Kidney tubule cell (primary cell): ENCODE measurements at regions not wholly inside any gene's neighbourhood (a gene's known extent, or its start where the extent isn't known, plus 50 kb on each side); places are given as distances from the start of the nearest gene placed in this dataset.

Experiments
- DNase-seq: peaks from one replicate; pipeline ENCODE4 v3.0.0-alpha.2; 2018; ENCODE audit warnings: low spot score

- no peak for DNase-seq
Measured at GRCh38 chr14:65934070-65934435, 521.5 kb downstream of the FUT8 start.

GRCh38 chr14:65936342-65936975 lies 523.9 kb downstream of the FUT8 start:
- DNase-seq, result no peak

DNA sequence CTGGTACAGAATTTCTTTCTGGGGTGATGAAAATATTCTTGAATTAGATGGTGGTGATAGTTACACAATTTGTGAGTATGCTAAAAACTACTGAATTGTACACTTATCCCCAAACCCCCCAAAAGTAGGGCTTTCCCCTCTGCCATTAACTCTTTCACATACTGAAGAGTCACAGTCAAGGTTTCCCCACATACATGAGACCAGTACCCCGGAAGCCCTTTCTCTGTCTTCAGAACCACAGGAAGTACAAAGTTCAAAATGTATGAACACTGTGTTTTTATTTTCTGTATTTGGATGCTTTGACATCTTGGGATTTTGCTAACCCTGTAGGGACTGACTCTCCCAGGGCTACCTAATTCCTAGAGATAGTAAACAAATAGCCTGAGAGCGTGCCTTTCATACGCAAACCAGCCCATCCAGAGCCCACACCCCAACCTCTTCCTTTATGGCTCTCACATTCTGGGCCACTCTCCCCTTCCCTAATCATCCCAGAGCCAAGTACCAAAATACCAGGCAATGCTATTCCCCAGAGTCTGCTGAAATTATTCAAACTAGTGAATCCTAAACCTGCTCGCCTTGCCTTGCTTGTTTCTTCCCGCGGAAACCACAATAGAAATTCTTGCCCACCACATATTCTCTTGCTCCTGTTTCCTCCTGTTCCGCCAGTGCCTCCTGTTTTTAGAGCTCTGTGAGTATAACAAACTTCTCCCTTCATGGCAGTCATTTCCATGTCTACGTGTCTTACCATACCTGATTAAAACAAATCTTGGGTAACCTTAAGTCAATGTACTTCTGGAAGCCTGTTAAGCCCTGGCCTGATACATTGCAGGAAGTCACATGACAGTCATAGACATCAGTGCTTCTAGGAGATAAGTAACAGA lies 524.8 kb downstream of the FUT8 start:
- no peak for DNase-seq

DNA sequence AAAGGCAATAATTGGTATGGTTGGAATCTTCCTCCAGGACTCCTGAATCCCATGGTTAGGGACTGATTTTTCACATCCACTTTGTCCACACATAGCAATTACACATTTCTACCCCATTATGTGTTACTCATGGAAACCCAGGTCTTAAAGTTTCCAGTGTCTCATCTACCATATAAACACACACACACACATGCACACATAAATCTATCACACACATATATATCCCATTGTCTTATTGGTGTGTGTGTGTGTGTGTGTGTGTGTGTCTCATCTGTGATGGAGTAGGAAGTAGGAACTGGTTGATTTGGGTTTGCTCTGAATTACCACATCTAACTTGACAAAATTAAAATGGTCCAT lies 525.4 kb downstream of the FUT8 start:
- DNase-seq, result no peak

DNA sequence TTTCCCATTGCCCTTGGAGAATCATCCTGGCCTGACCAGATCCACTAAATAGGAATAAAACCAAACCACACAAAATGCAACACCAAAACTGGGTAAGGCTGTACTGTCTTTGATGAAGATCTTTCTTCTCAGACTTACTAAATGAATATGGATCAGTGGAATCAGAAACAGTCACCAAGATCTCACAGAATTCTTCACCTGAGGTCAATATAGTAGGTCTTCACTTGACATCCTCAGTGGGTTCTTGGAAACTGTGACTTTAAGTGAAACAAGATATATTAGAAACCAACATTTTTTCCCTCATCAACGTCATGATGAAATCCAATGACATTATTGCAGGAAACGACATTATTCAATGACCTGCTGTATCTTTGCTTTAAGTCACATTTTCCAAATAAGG lies 526.2 kb downstream of the FUT8 start:
- no peak for DNase-seq

DNA sequence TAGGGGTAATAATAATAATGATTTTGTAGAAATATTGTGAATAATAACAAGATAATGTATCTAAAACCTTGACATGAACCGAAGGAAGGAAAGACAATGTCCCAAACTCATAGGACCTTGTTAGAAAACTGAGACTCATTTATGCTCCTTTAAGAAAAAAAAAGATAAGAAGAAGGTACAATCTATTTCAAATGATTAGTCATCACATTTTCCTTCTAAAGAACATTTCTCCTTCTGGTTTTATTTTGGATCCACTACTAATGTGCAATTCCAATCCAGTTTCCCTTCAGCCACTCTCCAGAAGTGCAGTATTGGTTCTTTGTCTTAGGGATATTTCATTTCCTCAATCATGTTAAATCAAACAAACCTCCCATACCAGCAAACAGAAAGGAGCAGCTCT lies 526.7 kb downstream of the FUT8 start:
- DNase-seq, result no peak

- DNase-seq, result peak; percentile 13
Measured at GRCh38 chr14:65940056-65940735, 527.7 kb downstream of the FUT8 start.

DNA sequence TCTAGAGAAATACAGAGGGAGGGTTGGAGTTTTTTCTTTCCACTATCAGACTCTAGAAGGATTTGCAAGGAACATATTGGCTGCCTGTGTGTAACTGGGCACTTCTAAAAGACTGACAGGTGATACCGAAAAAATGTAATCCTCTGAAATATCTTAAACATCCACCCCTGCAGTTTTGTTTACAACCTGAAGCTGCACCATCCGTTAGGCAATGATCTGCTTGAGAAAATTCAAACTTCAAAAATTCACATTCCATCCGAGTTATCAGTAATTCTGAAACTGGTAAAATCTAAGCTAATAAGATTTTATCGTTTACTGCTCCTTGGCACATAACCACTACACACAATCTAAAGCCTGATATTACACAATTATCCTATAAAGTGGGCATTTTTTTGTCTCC lies 528.6 kb downstream of the FUT8 start:
- no peak for DNase-seq

DNA sequence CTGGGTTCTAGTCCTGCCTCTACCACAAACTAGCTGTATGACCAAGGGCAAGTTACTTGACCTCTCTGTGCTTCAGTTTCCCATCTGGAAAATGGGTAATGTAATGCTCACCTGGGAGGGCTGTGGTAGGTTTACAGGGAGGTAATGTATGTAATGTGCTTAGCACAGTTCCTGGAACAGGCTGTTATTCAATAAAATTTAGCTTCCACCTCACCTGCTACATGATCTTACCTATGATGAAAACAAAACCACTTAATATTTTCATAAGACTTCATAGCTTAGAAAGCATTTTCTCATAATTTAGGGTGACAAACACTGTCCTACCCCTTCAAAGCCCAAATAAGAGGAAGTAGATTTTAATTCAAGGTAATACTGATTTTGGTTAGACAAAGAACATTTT lies 530.6 kb downstream of the FUT8 start:
- no peak for DNase-seq

DNA sequence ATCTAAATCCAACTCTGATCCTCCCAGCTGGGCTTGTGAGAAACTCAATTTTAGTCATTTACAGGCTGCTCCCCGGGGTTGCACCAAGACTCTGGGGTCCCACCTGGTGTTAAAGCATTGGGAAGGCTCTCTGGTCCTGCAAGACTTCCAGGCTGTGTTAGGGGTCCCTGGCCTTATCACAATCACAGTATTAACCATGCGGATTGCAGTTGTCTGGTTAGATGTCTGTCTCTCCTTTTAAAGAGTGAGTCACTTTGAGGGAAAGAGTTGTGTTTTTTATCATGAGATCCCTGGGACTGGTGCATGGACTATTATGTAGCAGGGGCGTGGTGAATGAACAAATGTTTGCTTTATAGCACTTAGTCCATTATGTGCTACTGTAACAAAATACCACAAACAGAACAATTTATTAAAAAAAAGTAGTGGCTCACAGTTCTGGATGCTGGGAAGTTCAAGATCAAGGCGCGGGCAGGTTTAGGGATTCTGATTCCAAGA lies 531.4 kb downstream of the FUT8 start:
- DNase-seq, result no peak

GRCh38 chr14:65945327-65945726 lies 532.8 kb downstream of the FUT8 start:
- DNase-seq, result peak; percentile 13

DNA sequence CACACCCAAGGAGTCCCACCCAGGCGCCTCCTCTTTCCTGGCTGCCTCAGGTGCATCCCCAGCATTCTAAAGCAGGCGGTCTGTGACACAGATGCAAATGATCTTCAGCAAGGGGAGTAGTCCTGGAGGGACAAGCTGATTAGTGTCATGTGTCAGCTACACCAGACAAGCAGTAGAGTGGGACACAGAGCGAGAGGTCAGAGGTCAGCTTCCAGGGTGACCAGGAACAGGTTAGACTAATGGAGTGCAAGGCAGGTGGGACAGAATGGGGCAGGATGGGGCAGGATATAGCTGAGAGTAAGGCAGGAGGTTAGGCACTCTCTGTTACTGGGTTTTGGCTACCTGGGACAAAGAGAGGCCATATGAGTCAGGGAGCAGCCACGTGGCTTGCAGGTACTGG lies 534.0 kb downstream of the FUT8 start:
- no peak for DNase-seq

DNA sequence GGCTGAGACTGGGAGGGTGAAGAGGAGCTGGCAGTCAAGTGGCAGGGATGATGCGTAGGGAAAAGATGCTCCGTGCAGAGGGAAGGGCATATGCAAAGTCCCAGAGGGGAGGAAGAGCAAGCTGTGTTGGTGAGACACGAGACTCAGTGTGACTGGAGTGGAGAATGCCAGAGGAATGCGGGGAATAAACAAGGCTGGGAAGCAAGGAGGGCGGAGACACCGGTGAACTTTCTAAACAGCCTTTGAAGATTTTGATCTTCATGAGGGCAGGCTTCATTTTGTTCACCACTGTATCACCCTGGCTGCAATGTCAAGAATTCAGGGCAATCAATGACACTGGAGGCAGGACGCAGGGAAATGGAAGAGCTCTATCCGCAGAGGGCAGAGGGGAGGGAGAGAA lies 535.8 kb downstream of the FUT8 start:
- DNase-seq, result no peak

DNA sequence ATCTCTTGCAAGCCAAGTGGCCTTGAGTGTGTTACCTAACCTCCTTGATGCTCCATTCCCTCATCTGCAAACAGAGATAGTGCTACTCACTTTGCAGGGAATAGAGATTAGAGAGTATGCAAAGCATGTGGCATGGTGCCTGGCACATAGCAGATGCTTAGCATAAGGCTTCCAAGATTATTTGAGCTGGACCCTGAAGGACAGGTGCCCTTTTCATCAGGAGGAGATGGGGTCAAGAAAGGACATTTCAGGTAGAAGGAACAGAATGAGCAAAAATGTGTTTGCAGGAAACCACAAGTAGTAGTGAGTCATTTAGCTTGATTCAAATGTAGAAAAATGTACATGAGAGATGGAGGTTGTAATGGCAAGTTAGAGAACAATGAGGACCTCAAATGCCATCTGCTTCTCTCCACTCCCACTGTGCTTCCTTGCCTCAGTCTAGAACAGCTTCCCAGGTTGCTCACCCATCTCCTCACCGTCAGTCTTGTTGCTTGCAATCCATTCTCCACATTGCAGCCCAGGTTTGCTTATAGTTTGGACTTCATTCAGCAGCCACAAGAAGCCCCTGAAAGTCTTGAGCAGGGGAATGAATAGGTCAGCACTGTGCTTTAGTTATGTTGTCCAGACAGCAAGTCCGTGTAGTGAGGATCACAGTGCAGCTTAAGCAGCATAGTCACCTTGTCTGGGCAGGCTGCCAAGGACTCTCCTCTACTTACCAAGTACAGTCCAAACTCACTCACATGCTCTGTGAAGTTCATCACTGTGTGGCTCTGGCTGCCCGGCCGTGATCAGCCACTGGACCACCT lies 536.3 kb upstream of the CCDC196 start:
- peak; percentile 91 for DNase-seq

- no peak for DNase-seq
Measured at GRCh38 chr14:65954942-65955341, 531.2 kb upstream of the CCDC196 start.

DNA sequence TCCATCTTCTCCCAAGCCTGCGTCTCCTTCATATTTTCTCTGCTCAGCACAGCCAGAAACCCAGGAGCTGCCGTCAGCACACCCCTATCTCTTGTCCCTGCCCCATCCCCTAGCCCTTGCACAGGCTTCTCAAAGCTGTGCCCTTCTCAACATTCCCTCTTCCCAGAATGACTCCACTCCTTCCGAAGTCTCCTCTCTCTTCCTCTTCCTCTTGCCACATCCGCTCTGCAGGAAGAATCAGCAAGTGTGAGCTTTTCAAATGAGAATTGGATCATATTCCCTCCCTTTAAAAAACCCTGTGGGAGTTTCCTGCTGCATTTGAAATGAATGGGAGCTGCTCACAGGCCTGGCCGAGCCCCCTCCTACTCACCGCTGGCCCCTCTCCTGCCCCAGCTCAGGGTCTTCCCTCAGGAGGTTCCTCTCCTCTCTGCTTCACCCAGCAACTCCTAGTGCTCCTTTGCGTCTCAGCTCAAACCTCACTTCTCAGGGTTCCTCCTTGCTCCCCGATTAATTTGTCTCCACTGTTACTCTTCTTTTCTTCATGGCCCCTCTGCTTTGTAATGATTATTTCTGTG lies 528.5 kb upstream of the CCDC196 start:
- DNase-seq, result no peak

DNA sequence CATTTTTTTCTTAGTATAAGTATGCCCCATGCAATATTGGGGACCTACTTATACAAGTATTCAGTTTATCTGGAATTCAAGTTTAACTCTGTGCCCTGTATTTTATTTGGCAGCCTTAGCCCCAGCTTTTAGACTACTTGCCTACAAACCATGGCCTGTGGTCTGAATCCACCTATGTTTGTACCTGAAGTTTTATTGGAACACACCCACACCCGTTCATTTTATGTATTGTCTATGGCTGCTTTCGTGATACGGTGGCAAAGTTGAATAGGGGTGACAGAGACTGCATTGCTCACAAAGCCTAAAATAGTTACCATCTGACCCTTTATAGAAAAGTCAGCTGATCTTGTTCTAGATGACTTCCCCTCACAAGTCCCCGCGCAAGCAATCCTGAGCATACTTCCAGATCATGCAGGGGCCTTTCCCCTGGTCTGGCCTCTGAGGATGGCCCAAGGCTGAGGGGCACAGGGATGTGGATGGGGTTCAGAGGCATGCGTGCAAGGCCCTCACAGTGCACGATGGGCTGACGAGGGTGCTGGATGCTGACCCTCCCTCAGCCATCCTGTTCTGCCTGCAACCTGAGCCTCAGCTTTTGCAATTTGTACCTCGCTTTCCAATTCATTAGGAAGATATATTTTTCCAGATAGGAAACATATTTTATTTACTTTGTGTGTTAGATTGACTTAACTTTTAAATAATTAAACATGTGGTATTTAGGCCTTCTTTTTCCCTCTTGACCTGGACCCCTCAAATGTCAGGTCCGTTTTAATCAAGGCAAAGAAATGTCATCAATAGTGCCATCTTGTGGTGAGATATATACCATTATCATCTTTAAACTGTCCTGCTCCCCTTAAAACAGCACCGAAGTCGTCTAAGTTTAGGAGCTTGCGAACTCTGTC lies 527.3 kb upstream of the CCDC196 start:
- peak; percentile 45 for DNase-seq

DNA sequence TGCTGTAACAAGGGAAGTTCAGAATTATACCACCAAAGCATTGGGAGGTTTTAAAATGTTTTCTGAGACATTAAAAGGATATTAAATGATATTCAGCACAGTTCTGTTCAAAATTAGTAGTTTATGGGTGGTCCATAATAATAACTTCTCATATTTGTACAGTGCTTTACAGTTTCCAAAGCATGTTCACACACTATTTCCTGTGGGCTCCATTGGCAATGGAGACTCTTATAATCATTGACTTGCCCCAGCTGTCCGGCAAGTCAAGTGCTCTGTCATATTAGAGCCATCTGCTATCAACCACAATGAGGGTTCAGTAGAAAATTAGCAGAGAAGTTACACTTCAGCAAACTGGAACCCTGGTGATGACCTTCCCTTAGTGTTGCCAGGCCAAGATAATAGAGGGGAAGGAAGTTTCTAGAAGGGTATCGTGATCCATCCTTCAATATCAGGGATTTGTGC lies 526.6 kb upstream of the CCDC196 start:
- peak; percentile 47 for DNase-seq

DNA sequence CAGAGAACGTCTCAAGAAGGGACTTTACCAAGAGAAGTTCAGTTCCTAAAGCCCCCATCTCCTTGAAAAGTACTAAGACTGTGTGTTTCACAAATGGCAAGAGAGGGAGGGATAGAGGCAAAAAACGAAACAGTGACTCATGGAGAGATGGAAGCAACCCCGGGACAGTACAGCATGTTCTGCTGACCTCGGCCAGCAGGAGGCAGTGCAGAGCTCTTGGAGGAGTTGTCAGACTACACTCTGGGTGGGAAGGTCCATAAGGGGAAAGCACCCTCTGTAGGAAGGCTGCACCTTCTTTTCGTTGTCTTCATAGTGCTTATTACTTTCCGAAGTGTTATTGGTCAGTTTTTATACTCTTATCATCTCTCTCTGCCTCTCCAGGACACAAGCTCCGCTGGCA lies 525.2 kb upstream of the CCDC196 start:
- DNase-seq, result peak; percentile 49

- DNase-seq, result no peak
Measured at GRCh38 chr14:65962952-65963351, 523.2 kb upstream of the CCDC196 start.

GRCh38 chr14:65964366-65964765 lies 521.8 kb upstream of the CCDC196 start:
- DNase-seq, result no peak
